MG63 (cell line): ENCODE measurements at regions not wholly inside any gene's neighbourhood (a gene's known extent, or its start where the extent isn't known, plus 50 kb on each side); places are given as distances from the start of the nearest gene placed in this dataset.

Source experiments
- DNase-seq: peaks from one replicate; pipeline ENCODE4 v3.0.0-alpha.2; 2020
- H3K27me3 ChIP-seq: fragments of 250-450 bp; sonication (Bioruptor Pico); 2 replicates; pipeline ENCODE4 v1.5.1; 2020; ENCODE audit warnings: mild to moderate bottlenecking, moderate library complexity
- H3K36me3 ChIP-seq: fragments of 250-450 bp; sonication (Bioruptor Pico); 2 replicates; pipeline ENCODE4 v1.5.1; 2020; ENCODE audit warnings: mild to moderate bottlenecking, moderate library complexity
- H3K4me3 ChIP-seq: fragments of 250-450 bp; sonication (Bioruptor Pico); 2 replicates; pipeline ENCODE4 v1.5.1; 2020; ENCODE audit warnings: mild to moderate bottlenecking, moderate library complexity
- H3K9me3 ChIP-seq: fragments of 250-450 bp; sonication (Bioruptor Pico); 2 replicates; pipeline ENCODE4 v1.5.1; 2020; ENCODE audit warnings: mild to moderate bottlenecking, moderate library complexity

GRCh38 chr4:137661693-137662092, 129.4 kb upstream of the PCDH18 start:
- H3K9me3 ChIP-seq: no peaks in the 10 kb centered on the region
- no peak for DNase-seq
- no peak overlapping the region for H3K4me3 ChIP-seq
- H3K36me3 ChIP-seq: no peaks in the 10 kb centered on the region
- H3K27me3 ChIP-seq: no peaks in the 10 kb centered on the region

- Histone ChIP-seq H3K27me3 (no peaks in the 10 kb centered on the region), H3K36me3 (no peaks in the 10 kb centered on the region)
Observed at GRCh38 chr4:137660211-137660610, 127.9 kb upstream of the PCDH18 start.

GRCh38 chr4:137659431-137659830, 127.1 kb upstream of the PCDH18 start:
- DNase-seq: no peak
- H3K4me3 ChIP-seq: no peak overlapping the region
- H3K9me3 ChIP-seq: no peaks in the 10 kb centered on the region
- H3K36me3 ChIP-seq: no peaks in the 10 kb centered on the region
- no peaks in the 10 kb centered on the region for H3K27me3 ChIP-seq

More at GRCh38 chr4:137660211-137660610, 127.9 kb upstream of the PCDH18 start:
- no peaks in the 10 kb centered on the region for H3K9me3 ChIP-seq
- DNase-seq: no peak
- no peak overlapping the region for H3K4me3 ChIP-seq

GRCh38 chr4:137656661-137657060, 124.4 kb upstream of the PCDH18 start:
- Histone ChIP-seq H3K36me3 (no peaks in the 10 kb centered on the region), H3K9me3 (no peaks in the 10 kb centered on the region), H3K4me3 (no peak overlapping the region), H3K27me3 (no peaks in the 10 kb centered on the region)
- no peak for DNase-seq

- DNase-seq: no peak
Observed at GRCh38 chr4:137655302-137655701, 123.0 kb upstream of the PCDH18 start.

GRCh38 chr4:137651128-137651527, 118.8 kb upstream of the PCDH18 start:
- DNase-seq: peak; percentile 3
- H3K27me3 ChIP-seq: no peaks in the 10 kb centered on the region
- no peak overlapping the region for H3K4me3 ChIP-seq
- H3K36me3 ChIP-seq: no peaks in the 10 kb centered on the region
- no peaks in the 10 kb centered on the region; the same call in 1 of the 2 replicates for H3K9me3 ChIP-seq

More at GRCh38 chr4:137655302-137655701, 123.0 kb upstream of the PCDH18 start:
- Histone ChIP-seq H3K4me3 (no peak overlapping the region), H3K9me3 (no peaks in the 10 kb centered on the region), H3K27me3 (no peaks in the 10 kb centered on the region), H3K36me3 (no peaks in the 10 kb centered on the region)

GRCh38 chr4:137649711-137650450, 117.6 kb upstream of the PCDH18 start:
- Histone ChIP-seq H3K36me3 (no peaks in the 10 kb centered on the region), H3K9me3 (no peaks in the 10 kb centered on the region; the same call in 1 of the 2 replicates), H3K27me3 (no peaks in the 10 kb centered on the region), H3K4me3 (no peak overlapping the region)
- no peak for DNase-seq

GRCh38 chr4:137648531-137648930, 116.2 kb upstream of the PCDH18 start:
- H3K27me3 ChIP-seq: no peaks in the 10 kb centered on the region
- H3K9me3 ChIP-seq: no peaks in the 10 kb centered on the region; the same call in 1 of the 2 replicates
- no peak for DNase-seq
- H3K36me3 ChIP-seq: no peaks in the 10 kb centered on the region
- no peak overlapping the region for H3K4me3 ChIP-seq

- H3K4me3 ChIP-seq: no peak overlapping the region
Observed at GRCh38 chr4:137647375-137647774, 115.1 kb upstream of the PCDH18 start.

GRCh38 chr4:137644201-137644600, 111.9 kb upstream of the PCDH18 start:
- Histone ChIP-seq H3K36me3 (no peaks in the 10 kb centered on the region), H3K9me3 (no peaks in the 10 kb centered on the region), H3K4me3 (no peak overlapping the region), H3K27me3 (no peaks in the 10 kb centered on the region)
- no peak for DNase-seq

More at GRCh38 chr4:137647375-137647774, 115.1 kb upstream of the PCDH18 start:
- DNase-seq: no peak
- Histone ChIP-seq H3K36me3 (no peaks in the 10 kb centered on the region), H3K9me3 (no peaks in the 10 kb centered on the region; the same call in 1 of the 2 replicates), H3K27me3 (no peaks in the 10 kb centered on the region)

GRCh38 chr4:137641544-137641943, 109.2 kb upstream of the PCDH18 start:
- DNase-seq: peak; percentile 20
- Histone ChIP-seq H3K9me3 (no peaks in the 10 kb centered on the region), H3K36me3 (no peaks in the 10 kb centered on the region), H3K27me3 (no peaks in the 10 kb centered on the region), H3K4me3 (no peak overlapping the region)

- no peaks in the 10 kb centered on the region for H3K27me3 ChIP-seq
- H3K9me3 ChIP-seq: no peaks in the 10 kb centered on the region
- H3K4me3 ChIP-seq: no peak overlapping the region
- no peaks in the 10 kb centered on the region for H3K36me3 ChIP-seq
- no peak for DNase-seq
Observed at GRCh38 chr4:137640838-137641158, 108.5 kb upstream of the PCDH18 start.

GRCh38 chr4:137640156-137640837, 108.0 kb upstream of the PCDH18 start:
- Histone ChIP-seq H3K9me3 (no peaks in the 10 kb centered on the region), H3K36me3 (no peaks in the 10 kb centered on the region), H3K4me3 (no peak overlapping the region), H3K27me3 (no peaks in the 10 kb centered on the region)
- DNase-seq: no peak

- Histone ChIP-seq H3K27me3 (no peaks in the 10 kb centered on the region), H3K4me3 (no peak overlapping the region), H3K9me3 (no peaks in the 10 kb centered on the region), H3K36me3 (no peaks in the 10 kb centered on the region)
- DNase-seq: no peak
Observed at GRCh38 chr4:137638934-137639333, 106.6 kb upstream of the PCDH18 start.

GRCh38 chr4:137635601-137636000, 103.3 kb upstream of the PCDH18 start:
- H3K27me3 ChIP-seq: no peaks in the 10 kb centered on the region
- DNase-seq: no peak
- H3K4me3 ChIP-seq: no peak overlapping the region

GRCh38 chr4:137635108-137635507, 102.8 kb upstream of the PCDH18 start:
- H3K9me3 ChIP-seq: no peaks in the 10 kb centered on the region
- no peaks in the 10 kb centered on the region for H3K36me3 ChIP-seq
- H3K27me3 ChIP-seq: no peaks in the 10 kb centered on the region
- no peak overlapping the region for H3K4me3 ChIP-seq
- DNase-seq: no peak

More at GRCh38 chr4:137635601-137636000, 103.3 kb upstream of the PCDH18 start:
- no peaks in the 10 kb centered on the region for H3K9me3 ChIP-seq
- no peaks in the 10 kb centered on the region for H3K36me3 ChIP-seq

GRCh38 chr4:137632842-137633241, 100.5 kb upstream of the PCDH18 start:
- H3K27me3 ChIP-seq: no peaks in the 10 kb centered on the region
- H3K9me3 ChIP-seq: no peaks in the 10 kb centered on the region
- no peak overlapping the region for H3K4me3 ChIP-seq
- DNase-seq: no peak
- H3K36me3 ChIP-seq: no peaks in the 10 kb centered on the region

- Histone ChIP-seq H3K4me3 (no peak overlapping the region), H3K36me3 (no peaks in the 10 kb centered on the region), H3K9me3 (no peaks in the 10 kb centered on the region), H3K27me3 (no peaks in the 10 kb centered on the region)
- no peak for DNase-seq
Observed at GRCh38 chr4:137631605-137632004, 99.3 kb upstream of the PCDH18 start.
